ENCODE measurements at regions not wholly inside any gene's neighbourhood (a gene's known extent, or its start where the extent isn't known, plus 50 kb on each side); places are given as distances from the start of the nearest gene placed in this dataset.

DNA sequence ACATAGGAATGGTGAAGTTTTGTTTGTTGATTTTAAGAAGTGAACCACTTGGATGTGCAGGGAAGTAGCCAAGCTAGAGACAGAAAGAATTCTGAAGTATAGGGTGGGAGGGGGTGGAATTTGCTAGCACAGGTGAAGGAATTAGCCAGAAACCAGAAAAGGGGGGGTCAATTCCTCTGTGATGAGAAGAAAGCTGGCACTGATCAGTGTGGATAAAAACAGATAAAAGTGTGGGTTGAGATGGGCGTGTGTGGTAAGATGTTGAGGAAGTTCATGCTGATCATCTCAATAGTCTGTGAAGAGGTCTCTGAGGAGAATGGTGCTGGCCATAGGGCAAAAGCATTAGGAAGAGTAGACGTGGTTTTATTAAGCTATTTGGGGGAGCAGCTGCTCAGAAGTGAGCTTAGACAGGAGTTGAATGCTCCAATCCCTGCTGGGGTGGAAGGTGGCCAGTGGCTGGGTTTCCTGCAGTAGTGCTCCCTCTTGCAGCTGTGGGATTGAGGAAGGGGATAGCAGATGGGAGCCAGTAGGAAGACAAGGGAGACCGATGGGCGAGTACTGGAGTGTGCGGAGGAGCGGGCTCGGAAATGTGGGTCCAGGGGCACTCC is 88.7 kb upstream of the ELL2 start:
- intact Hi-C loops (cut with DNase I): loop anchor here (10.0 kb wide), 1 partner anchor 194 kb away; no protein-coding TSS in a partner anchor
- Histone ChIP-seq H3K27me3 (no peaks in the 10 kb centered on the region), H3K4me3 (replicated peaks in 1 of 3) (no peak overlapping the region), H3K27ac (peak overlapping the region; percentile 77 to 96 (median 86)), H3K9me3 (no peaks in the 10 kb centered on the region), H3K36me3 (no peaks in the 10 kb centered on the region), H3K4me1 (peaks cover 26 to 38% of the 10 kb centered on the region in 2 donors)
- TF ChIP-seq CTCF (IDR thresholded peaks at IDR 0.05): no peak
- TF ChIP-seq POLR2A (IDR thresholded peaks at IDR 0.05): no peak
- DNase-seq: peak; percentile 44 to 53
- 65% methylated on average over 7 of the region's 7 CpGs for WGBS, 2 donors

- intact Hi-C loops (cut with DNase I): loop anchor here (10.0 kb wide), 1 partner anchor 195 kb away; no protein-coding TSS in a partner anchor
- no peaks in the 10 kb centered on the region for H3K27me3 ChIP-seq
- no peak overlapping the region for H3K4me3 ChIP-seq (replicated peaks in 1 of 3)
- DNase-seq: peak; percentile 82 to 85
- H3K4me1 ChIP-seq: peaks cover 26 to 38% of the 10 kb centered on the region in 2 donors
- H3K27ac ChIP-seq: peak overlapping the region; percentile 71 to 96 (median 86)
- peak in 1 of 2 donors; percentile 44 for TF ChIP-seq POLR2A (IDR thresholded peaks at IDR 0.05)
- no peak for TF ChIP-seq CTCF (IDR thresholded peaks at IDR 0.05)
- H3K9me3 ChIP-seq: no peaks in the 10 kb centered on the region
- 30 to 33% methylated on average over 3 of the region's 3 CpGs for WGBS, 2 donors
- no peaks in the 10 kb centered on the region for H3K36me3 ChIP-seq
Measured at GRCh38 chr5:96049398-96050272, 88.0 kb upstream of the ELL2 start.

DNA sequence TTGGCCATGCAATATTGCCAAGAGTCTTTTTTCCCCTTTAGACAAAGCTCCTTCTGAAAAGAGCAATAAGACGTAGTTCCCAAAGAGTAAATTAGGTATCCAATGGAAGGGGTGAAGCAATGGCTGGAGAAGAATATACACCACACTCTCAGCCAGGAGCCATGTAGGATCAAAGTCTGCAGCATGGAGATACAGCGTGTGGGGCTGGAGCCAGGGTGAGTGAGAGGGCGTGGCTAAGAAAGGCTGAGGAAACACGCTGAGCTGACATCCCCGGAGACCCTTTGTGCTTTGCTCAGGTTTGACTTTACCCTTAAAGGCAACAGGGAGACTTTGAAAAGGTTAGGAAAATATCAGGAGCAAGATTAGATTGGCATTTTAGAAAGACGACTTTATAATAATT is 87.1 kb upstream of the ELL2 start:
- Histone ChIP-seq H3K36me3 (no peaks in the 10 kb centered on the region), H3K27ac (peak overlapping the region; percentile 71 to 96 (median 86)), H3K4me1 (peaks cover 26 to 38% of the 10 kb centered on the region in 2 donors), H3K4me3 (replicated peaks in 1 of 3) (no peak overlapping the region), H3K9me3 (no peaks in the 10 kb centered on the region), H3K27me3 (no peaks in the 10 kb centered on the region)
- WGBS, 2 donors: 49 to 50% methylated on average over 6 of the region's 6 CpGs
- DNase-seq: peak in 1 of 2 donors; percentile 17
- intact Hi-C loops (cut with DNase I): no loop called here
- TF ChIP-seq POLR2A (IDR thresholded peaks at IDR 0.05) (no peak), CTCF (IDR thresholded peaks at IDR 0.05) (no peak)

GRCh38 chr5:96045888-96046287 is 84.2 kb upstream of the ELL2 start:
- intact Hi-C loops (cut with DNase I): no loop called here

More at GRCh38 chr5:96045888-96046287, 84.2 kb upstream of the ELL2 start:
- no peaks in the 10 kb centered on the region for H3K9me3 ChIP-seq
- DNase-seq: no peak
- peaks cover 20 to 31% of the 10 kb centered on the region in 2 donors for H3K4me1 ChIP-seq
- no peaks in the 10 kb centered on the region for H3K27me3 ChIP-seq
- no peak for TF ChIP-seq POLR2A (IDR thresholded peaks at IDR 0.05)
- TF ChIP-seq CTCF (IDR thresholded peaks at IDR 0.05): no peak
- 80 to 82% methylated on average over 5 of the region's 5 CpGs for WGBS, 2 donors
- no peaks in the 10 kb centered on the region for H3K36me3 ChIP-seq
- H3K4me3 ChIP-seq (replicated peaks in 1 of 3): no peak overlapping the region
- H3K27ac ChIP-seq: no peak overlapping the region
